ENCODE measurements at regions not wholly inside any gene's neighbourhood (a gene's known extent, or its start where the extent isn't known, plus 50 kb on each side); places are given as distances from the start of the nearest gene placed in this dataset.
A peak's percentile ranks its signal among the peaks of the same experiment; 100 is the strongest.

- Mint-ChIP-seq H3K27me3 (ENCODE audit: low read depth) (no peaks in the 10 kb centered on the region), H3K4me3 (no peak overlapping the region), H3K36me3 (peaks cover 10% of the 10 kb centered on the region), H3K27ac (peak overlapping the region; percentile 57), H3K9me3 (peaks cover 14% of the 10 kb centered on the region), H3K4me1 (peaks cover 18% of the 10 kb centered on the region)
- POLR2A ChIA-PET: no interaction called here
- TF ChIP-seq E2F1 (CRISPR knock-in tag; IDR thresholded peaks at IDR 0.05) (no peak), ZNF532 (CRISPR knock-in tag; IDR thresholded peaks at IDR 0.05; ENCODE audit: borderline replicate concordance) (no peak), USF2 (CRISPR knock-in tag; IDR thresholded peaks at IDR 0.05) (no peak), E2F5 (CRISPR knock-in tag; IDR thresholded peaks at IDR 0.05) (no peak), MXD4 (CRISPR knock-in tag; IDR thresholded peaks at IDR 0.05; ENCODE audit: borderline replicate concordance) (no peak)
- CTCF ChIA-PET: no interaction called here
- no peak for DNase-seq (ENCODE audit: low spot score)
- ATAC-seq: no peak
These were observed 70.5 kb upstream of the BOD1 start for GRCh38 chr5:173686950-173687349.

- no peak for ATAC-seq
- CTCF ChIA-PET: interaction anchor here (1.2 to 2.2 kb wide), 4 partner anchors 59 to 292 kb away, joined by 4 to 7 read pairs (median 5); no protein-coding TSS in a partner anchor
- TF ChIP-seq TEAD4 (CRISPR knock-in tag; IDR thresholded peaks at IDR 0.05): no peak
- no peak for TF ChIP-seq FOXP4 (CRISPR knock-in tag; IDR thresholded peaks at IDR 0.05)
- no peak for TF ChIP-seq HMGA2 (CRISPR knock-in tag; IDR thresholded peaks at IDR 0.05)
- TF ChIP-seq RORB (CRISPR knock-in tag; IDR thresholded peaks at IDR 0.05): no peak
- no peak for TF ChIP-seq FOXJ3 (CRISPR knock-in tag; IDR thresholded peaks at IDR 0.05; ENCODE audit: borderline replicate concordance)
- TF ChIP-seq CBFB (CRISPR knock-in tag; IDR thresholded peaks at IDR 0.05; ENCODE audit: low read depth): no peak
- no peak for TF ChIP-seq ATF1 (CRISPR knock-in tag; IDR thresholded peaks at IDR 0.05)
- no peak for TF ChIP-seq AR (CRISPR knock-in tag; IDR thresholded peaks at IDR 0.05)
- TF ChIP-seq SMAD4 (CRISPR knock-in tag; IDR thresholded peaks at IDR 0.05): no peak
- TF ChIP-seq NFATC4 (CRISPR knock-in tag; IDR thresholded peaks at IDR 0.05): no peak
- no peak for TF ChIP-seq USF2 (CRISPR knock-in tag; IDR thresholded peaks at IDR 0.05)
- no peak for TF ChIP-seq FOXK1 (CRISPR knock-in tag; IDR thresholded peaks at IDR 0.05)
- no peak for TF ChIP-seq CTCF (IDR thresholded peaks at IDR 0.05)
- TF ChIP-seq MXD4 (CRISPR knock-in tag; IDR thresholded peaks at IDR 0.05; ENCODE audit: borderline replicate concordance): no peak
- no peak for TF ChIP-seq TEAD1 (CRISPR knock-in tag; IDR thresholded peaks at IDR 0.05)
- TF ChIP-seq JAZF1 (CRISPR knock-in tag; IDR thresholded peaks at IDR 0.05): no peak
- no peak for TF ChIP-seq ZNF423 (CRISPR knock-in tag; IDR thresholded peaks at IDR 0.05)
- TF ChIP-seq NR1H2 (CRISPR knock-in tag; IDR thresholded peaks at IDR 0.05): no peak
These were observed 72.3 kb upstream of the BOD1 start for GRCh38 chr5:173688703-173689102.

More at GRCh38 chr5:173688703-173689102, 72.3 kb upstream of the BOD1 start:
- H3K4me1 Mint-ChIP-seq: peaks cover 18% of the 10 kb centered on the region
- peaks cover 17% of the 10 kb centered on the region for H3K36me3 Mint-ChIP-seq
- no peak overlapping the region for H3K4me3 Mint-ChIP-seq
- POLR2A ChIA-PET: no interaction called here
- DNase-seq (ENCODE audit: low spot score): no peak
- H3K27me3 Mint-ChIP-seq (ENCODE audit: low read depth): peaks cover 3% of the 10 kb centered on the region; the same call in 1 of the 2 replicates
- H3K27ac Mint-ChIP-seq: no peak overlapping the region
- H3K9me3 Mint-ChIP-seq: peaks cover 20% of the 10 kb centered on the region

All from WTC11 (cell line).